DOHH2 (cell line): ENCODE measurements at regions not wholly inside any gene's neighbourhood (a gene's known extent, or its start where the extent isn't known, plus 50 kb on each side); places are given as distances from the start of the nearest gene placed in this dataset.

Source experiments
- H3F3A ChIP-seq: fragments of 200-600 bp; sonication (generic), shearing (Covaris generic); 2 replicates; pipeline ENCODE4 v1.6.0; 2016; ENCODE audit warnings: antibody characterized with exemption, mild to moderate bottlenecking; ENCODE audit not compliant: control insufficient read depth, insufficient read depth
- H3K27ac ChIP-seq: fragments of 200-600 bp; sonication (generic); 2 replicates; pipeline ENCODE4 v1.5.1; 2014; ENCODE audit warnings: low read depth, mild to moderate bottlenecking, low read length, moderate library complexity
- H3K27me3 ChIP-seq: fragments of 200-600 bp; sonication (generic); 2 replicates; pipeline ENCODE4 v1.6.1; 2014; ENCODE audit warnings: mild to moderate bottlenecking, low read length, mixed read lengths; ENCODE audit not compliant: control insufficient read depth
- H3K36me3 ChIP-seq: fragments of 200-600 bp; sonication (generic); 2 replicates; pipeline ENCODE4 v1.6.1; 2014; ENCODE audit warnings: mild to moderate bottlenecking, low read length, moderate library complexity, mixed read lengths; ENCODE audit not compliant: control insufficient read depth
- H3K4me1 ChIP-seq: fragments of 200-600 bp; sonication (generic); 2 replicates; pipeline ENCODE4 v1.6.1; 2014; ENCODE audit warnings: mild to moderate bottlenecking, low read length, mixed read lengths; ENCODE audit not compliant: control insufficient read depth
- H3K4me2 ChIP-seq: fragments of 200-600 bp; sonication (generic); 2 replicates; pipeline ENCODE4 v1.6.0; 2014; ENCODE audit warnings: mild to moderate bottlenecking, low read length, moderate library complexity
- H3K4me3 ChIP-seq: fragments of 200-600 bp; sonication (generic); 2 replicates; pipeline ENCODE4 v1.5.1; 2014; ENCODE audit warnings: mild to moderate bottlenecking, low read length, mixed read lengths
- H3K79me2 ChIP-seq: fragments of 200-600 bp; sonication (generic); 2 replicates; pipeline ENCODE4 v1.6.1; 2014; ENCODE audit warnings: mild to moderate bottlenecking, low read length, mixed read lengths; ENCODE audit not compliant: control insufficient read depth
- H3K9me2 ChIP-seq: fragments of 200-600 bp; sonication (generic); replicated peaks from 2 replicates; pipeline ENCODE4 v1.6.1; 2014; ENCODE audit warnings: mild to moderate bottlenecking, low read length, mixed read lengths; ENCODE audit not compliant: control insufficient read depth
- H3K9me3 ChIP-seq: fragments of 200-600 bp; sonication (generic); 2 replicates; pipeline ENCODE4 v1.6.1; 2014; ENCODE audit warnings: antibody characterized with exemption, low read length, mixed read lengths; ENCODE audit not compliant: control insufficient read depth, insufficient read depth
- H4K20me1 ChIP-seq: fragments of 200-600 bp; sonication (generic); 2 replicates; pipeline ENCODE4 v1.6.0; 2014; ENCODE audit warnings: low read depth, mild to moderate bottlenecking, antibody characterized with exemption, low read length, moderate library complexity; ENCODE audit not compliant: control insufficient read depth, insufficient read depth
- EZH2phosphoT487 ChIP-seq: fragments of 200-600 bp; sonication (generic); IDR thresholded peaks from 2 replicates; pipeline ENCODE4 v1.6.1; 2017; ENCODE audit warnings: borderline replicate concordance, mild to moderate bottlenecking, antibody characterized with exemption, low read length, moderate library complexity, mixed read lengths
- TF ChIP-seq, protein P1 (sequence below): fragments of 200-600 bp; sonication (generic); IDR thresholded peaks from one replicate; pipeline ENCODE4 v1.5.1; 2014; ENCODE audit warnings: antibody characterized with exemption, mild to moderate bottlenecking, low read depth, low read length; ENCODE audit not compliant: poor library complexity, severe bottlenecking

DNA sequence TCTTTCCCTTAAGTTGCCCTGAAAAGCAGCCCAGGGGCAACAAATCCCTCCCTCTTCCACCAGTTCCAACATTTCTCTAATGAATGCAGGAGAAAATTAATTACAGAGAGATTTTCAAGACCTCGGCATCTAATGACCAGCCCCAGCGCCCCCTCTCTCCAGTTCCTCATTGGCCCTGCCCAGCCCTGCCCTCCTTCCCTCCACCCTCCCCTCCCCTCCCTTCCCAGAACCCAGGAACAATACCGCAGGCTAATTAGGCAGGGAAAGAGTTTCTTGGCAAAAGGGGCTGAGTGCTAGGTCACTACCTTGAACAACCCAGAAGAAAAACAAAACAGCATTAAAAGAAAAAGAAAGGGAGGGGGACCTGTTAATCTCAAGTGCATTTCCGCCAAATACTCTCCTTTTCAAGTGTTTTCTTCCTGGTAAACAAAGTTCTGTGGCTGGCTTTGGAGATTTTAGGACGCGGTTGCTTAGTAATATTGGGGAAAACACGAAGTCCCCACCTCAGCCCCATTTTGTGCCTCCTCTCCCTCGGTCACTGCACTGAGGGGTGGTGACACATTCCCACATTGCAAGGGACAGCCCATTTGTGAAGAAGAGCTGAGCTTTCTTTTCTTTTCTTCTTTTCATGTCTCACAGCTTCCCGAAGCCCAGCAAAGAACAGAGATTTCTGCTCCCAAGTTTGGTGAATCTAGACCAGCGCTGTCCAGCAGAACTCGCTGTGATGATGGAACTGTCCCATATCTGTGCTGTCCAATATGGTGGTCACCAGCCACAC, 215.4 kb downstream of the SOX9 start:
- Histone ChIP-seq H3F3A (no peaks in the 10 kb centered on the region), H3K79me2 (no peaks in the 10 kb centered on the region), H3K4me3 (no peak overlapping the region), H3K27me3 (no peaks in the 10 kb centered on the region; the same call in 1 of the 2 replicates), H3K9me3 (no peaks in the 10 kb centered on the region), H3K36me3 (no peaks in the 10 kb centered on the region), H3K4me1 (no peaks in the 10 kb centered on the region), H3K4me2 (no peak overlapping the region), H4K20me1 (no peaks in the 10 kb centered on the region), H3K9me2 (no peaks in the 10 kb centered on the region), H3K27ac (no peak overlapping the region)
- TF ChIP-seq, protein P1, sequence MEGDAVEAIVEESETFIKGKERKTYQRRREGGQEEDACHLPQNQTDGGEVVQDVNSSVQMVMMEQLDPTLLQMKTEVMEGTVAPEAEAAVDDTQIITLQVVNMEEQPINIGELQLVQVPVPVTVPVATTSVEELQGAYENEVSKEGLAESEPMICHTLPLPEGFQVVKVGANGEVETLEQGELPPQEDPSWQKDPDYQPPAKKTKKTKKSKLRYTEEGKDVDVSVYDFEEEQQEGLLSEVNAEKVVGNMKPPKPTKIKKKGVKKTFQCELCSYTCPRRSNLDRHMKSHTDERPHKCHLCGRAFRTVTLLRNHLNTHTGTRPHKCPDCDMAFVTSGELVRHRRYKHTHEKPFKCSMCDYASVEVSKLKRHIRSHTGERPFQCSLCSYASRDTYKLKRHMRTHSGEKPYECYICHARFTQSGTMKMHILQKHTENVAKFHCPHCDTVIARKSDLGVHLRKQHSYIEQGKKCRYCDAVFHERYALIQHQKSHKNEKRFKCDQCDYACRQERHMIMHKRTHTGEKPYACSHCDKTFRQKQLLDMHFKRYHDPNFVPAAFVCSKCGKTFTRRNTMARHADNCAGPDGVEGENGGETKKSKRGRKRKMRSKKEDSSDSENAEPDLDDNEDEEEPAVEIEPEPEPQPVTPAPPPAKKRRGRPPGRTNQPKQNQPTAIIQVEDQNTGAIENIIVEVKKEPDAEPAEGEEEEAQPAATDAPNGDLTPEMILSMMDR = no peak
- TF ChIP-seq EZH2phosphoT487 = no peak

DNA sequence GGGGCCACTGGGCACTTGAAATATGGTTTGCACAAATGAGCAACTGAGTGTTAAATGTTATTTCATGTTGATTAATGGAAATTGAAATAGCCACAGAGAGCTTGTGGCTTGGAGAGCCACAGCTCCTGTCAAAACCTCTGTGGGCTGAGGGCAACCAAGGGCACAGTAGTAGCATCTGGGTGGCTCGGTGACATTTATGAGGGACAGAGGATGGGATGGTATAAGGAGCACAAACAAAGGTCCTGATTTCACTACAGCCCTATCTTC, 215.9 kb downstream of the SOX9 start:
- Histone ChIP-seq H3K4me2 (no peak overlapping the region), H4K20me1 (no peaks in the 10 kb centered on the region), H3K27me3 (no peaks in the 10 kb centered on the region; the same call in 1 of the 2 replicates), H3K4me3 (no peak overlapping the region), H3K9me2 (no peaks in the 10 kb centered on the region), H3K4me1 (no peaks in the 10 kb centered on the region), H3K36me3 (no peaks in the 10 kb centered on the region), H3K9me3 (no peaks in the 10 kb centered on the region), H3K79me2 (no peaks in the 10 kb centered on the region), H3K27ac (no peak overlapping the region), H3F3A (no peaks in the 10 kb centered on the region)
- TF ChIP-seq, protein P1 = no peak
- TF ChIP-seq EZH2phosphoT487 = no peak

GRCh38 chr17:72338304-72338703, 217.5 kb downstream of the SOX9 start:
- TF ChIP-seq, protein P1 = no peak
- TF ChIP-seq EZH2phosphoT487 = no peak
- Histone ChIP-seq H3K27ac (no peak overlapping the region), H3K9me3 (no peaks in the 10 kb centered on the region), H3F3A (no peaks in the 10 kb centered on the region), H3K79me2 (no peaks in the 10 kb centered on the region), H3K4me1 (no peaks in the 10 kb centered on the region), H3K9me2 (no peaks in the 10 kb centered on the region), H3K4me3 (no peak overlapping the region), H3K27me3 (no peaks in the 10 kb centered on the region; the same call in 1 of the 2 replicates), H3K4me2 (no peak overlapping the region), H4K20me1 (no peaks in the 10 kb centered on the region), H3K36me3 (no peaks in the 10 kb centered on the region)
